Heart left ventricle (tissue), 13 donors: ENCODE measurements at regions not wholly inside any gene's neighbourhood (a gene's known extent, or its start where the extent isn't known, plus 50 kb on each side); places are given as distances from the start of the nearest gene placed in this dataset.

ENCODE experiments used
- CTCF ChIP-seq, 12 donors: fragments of 200-600 bp; sonication (generic) in 4 of 12; IDR thresholded peaks; one replicate each; pipeline versions ENCODE4 v1.5.0 to v1.8.0; 2018 to 2022; ENCODE audit warnings: antibody characterized with exemption in 12 of 12, mild to moderate bottlenecking in 5 of 12
- POLR2A ChIP-seq, 2 donors: fragments of 450-650 bp; IDR thresholded peaks; one replicate each; pipeline ENCODE4 v1.6.1; 2017; ENCODE audit warnings: antibody characterized with exemption in 2 of 2, mild to moderate bottlenecking in 2 of 2, moderate library complexity in 2 of 2
- donor health status: ischemic (EF 13 %, LVEDD 7.1; RV severe dilation, severe dysfunction).
- donor health status: DM: no; HTN: yes; CAD: no.
- donor health status: DM: no; HTN: no; CAD: no.
- donor health status: ischemic (EF 25% LVEDD 6.9; RV normal size, moderate dysfunction).
- donor health status: ischemic (EF 25% LVEDD 5.7; RV mildly dilated, moderate dysfunction).
- donor health status: ischemic (EF 35%, LVEDD 5.7; RV mildly dilated, moderate dysfunction).
- donor health status: nonischemic (EF 11% LVEDD 7.7; RV severe dilation, severe dysfunction).
- donor health status: DM: yes; HTN: yes; CAD: no.
- donor health status: PGD.
- donor health status: ischemic (EF 29% LVEDD 5.4; RV normal size, mild dysfunction).
- donor health status: nonischemic (EF 23%, LVEDD 6.1; RV moderate dilation, normal function).

- TF ChIP-seq CTCF (IDR thresholded peaks at IDR 0.05) (no peak), POLR2A (IDR thresholded peaks at IDR 0.05) (no peak)
Observed at GRCh38 chr13:38419312-38419873, 69.7 kb downstream of the UFM1 start.
